Esophagus muscularis mucosa (tissue), 3 donors: ENCODE measurements at regions not wholly inside any gene's neighbourhood (a gene's known extent, or its start where the extent isn't known, plus 50 kb on each side); places are given as distances from the start of the nearest gene placed in this dataset.

Experiments used
- CTCF ChIP-seq, 3 experiments: fragments of 200-600 bp in 2 of 3; fragments of 450-650 bp in 1 of 3; sonication (generic) in 2 of 3; IDR thresholded peaks; one replicate each; pipeline ENCODE4 v1.5.1; 2017 to 2019; ENCODE audit warnings: antibody characterized with exemption in 3 of 3, mild to moderate bottlenecking in 2 of 3, moderate library complexity in 1 of 3
- POLR2A ChIP-seq: fragments of 450-650 bp; IDR thresholded peaks from one replicate; pipeline ENCODE4 v1.6.1; 2017; ENCODE audit warnings: antibody characterized with exemption, moderate library complexity, mild to moderate bottlenecking, low read depth

DNA sequence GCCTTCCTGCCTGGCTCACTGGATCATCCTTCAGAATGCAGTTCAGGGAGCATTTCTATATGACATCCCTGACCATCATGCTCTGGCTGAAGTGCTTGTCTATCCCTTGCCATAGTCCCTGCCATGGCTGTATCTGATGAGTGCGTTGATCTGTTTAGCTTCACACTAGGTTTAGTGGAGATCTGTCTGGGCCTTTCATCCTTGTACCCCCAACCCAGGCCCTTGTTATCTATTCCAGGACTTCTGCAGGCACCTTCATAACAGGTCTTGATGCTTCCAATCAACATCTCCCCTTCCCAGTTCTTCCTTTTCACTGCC lies 102.4 kb downstream of the QRSL1 start:
- TF ChIP-seq CTCF (IDR thresholded peaks at IDR 0.05): no peak
- no peak for TF ChIP-seq POLR2A
